ENCODE measurements at regions not wholly inside any gene's neighbourhood (a gene's known extent, or its start where the extent isn't known, plus 50 kb on each side); places are given as distances from the start of the nearest gene placed in this dataset.

GRCh38 chr6:159118924-159119323, 50.3 kb upstream of the FNDC1 start:
- H3K27me3 ChIP-seq (ENCODE audit: control insufficient read depth, insufficient read depth, low read length) = no peaks in the 10 kb centered on the region
- H3K4me1 ChIP-seq (ENCODE audit: control insufficient read depth, insufficient read depth, low read length) = peaks cover 45% of the 10 kb centered on the region

GRCh38 chr6:159117563-159117962, 51.6 kb upstream of the FNDC1 start:
- 67% methylated on average over 5 of the region's 5 CpGs for WGBS (ENCODE audit: insufficient coverage)
- intact Hi-C loops (cut with micrococcal nuclease) = no loop called here
- Mint-ChIP-seq H3K4me3 (no peak overlapping the region), H3K36me3 (no peaks in the 10 kb centered on the region), H3K27ac (no peak overlapping the region), H3K9me3 (no peaks in the 10 kb centered on the region), H3K4me1 (peaks cover 15 to 24% of the 10 kb centered on the region in 2 donors), H3K27me3 (ENCODE audit: low read depth in 2 of 2) (no peaks in the 10 kb centered on the region)
- H3K27me3 ChIP-seq (ENCODE audit: control insufficient read depth, insufficient read depth, low read length) = no peaks in the 10 kb centered on the region
- no peaks in the 10 kb centered on the region for H3K9me3 ChIP-seq (ENCODE audit: control insufficient read depth, insufficient read depth, low read length)
- H3K27ac ChIP-seq (ENCODE audit: low read length) = peak overlapping the region; percentile 94
- TF ChIP-seq, protein P1, sequence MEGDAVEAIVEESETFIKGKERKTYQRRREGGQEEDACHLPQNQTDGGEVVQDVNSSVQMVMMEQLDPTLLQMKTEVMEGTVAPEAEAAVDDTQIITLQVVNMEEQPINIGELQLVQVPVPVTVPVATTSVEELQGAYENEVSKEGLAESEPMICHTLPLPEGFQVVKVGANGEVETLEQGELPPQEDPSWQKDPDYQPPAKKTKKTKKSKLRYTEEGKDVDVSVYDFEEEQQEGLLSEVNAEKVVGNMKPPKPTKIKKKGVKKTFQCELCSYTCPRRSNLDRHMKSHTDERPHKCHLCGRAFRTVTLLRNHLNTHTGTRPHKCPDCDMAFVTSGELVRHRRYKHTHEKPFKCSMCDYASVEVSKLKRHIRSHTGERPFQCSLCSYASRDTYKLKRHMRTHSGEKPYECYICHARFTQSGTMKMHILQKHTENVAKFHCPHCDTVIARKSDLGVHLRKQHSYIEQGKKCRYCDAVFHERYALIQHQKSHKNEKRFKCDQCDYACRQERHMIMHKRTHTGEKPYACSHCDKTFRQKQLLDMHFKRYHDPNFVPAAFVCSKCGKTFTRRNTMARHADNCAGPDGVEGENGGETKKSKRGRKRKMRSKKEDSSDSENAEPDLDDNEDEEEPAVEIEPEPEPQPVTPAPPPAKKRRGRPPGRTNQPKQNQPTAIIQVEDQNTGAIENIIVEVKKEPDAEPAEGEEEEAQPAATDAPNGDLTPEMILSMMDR (IDR thresholded peaks at IDR 0.05) = no peak
- no peak for DNase-seq
- H3K4me1 ChIP-seq (ENCODE audit: control insufficient read depth, insufficient read depth, low read length) = peaks cover 55% of the 10 kb centered on the region
- no peaks in the 10 kb centered on the region for H3K36me3 ChIP-seq (ENCODE audit: control insufficient read depth, insufficient read depth, low read length)
- peak in 2 of 3 donors; percentile 24 to 25 for ATAC-seq
- H3K4me3 ChIP-seq (ENCODE audit: low read length) = no peak overlapping the region

More at GRCh38 chr6:159118924-159119323, 50.3 kb upstream of the FNDC1 start:
- ATAC-seq (no peak), DNase-seq (no peak)
- H3K36me3 ChIP-seq (ENCODE audit: control insufficient read depth, insufficient read depth, low read length) = no peaks in the 10 kb centered on the region
- Mint-ChIP-seq H3K4me1 (peaks cover 10 to 19% of the 10 kb centered on the region in 2 donors), H3K36me3 (no peaks in the 10 kb centered on the region), H3K27me3 (ENCODE audit: low read depth in 2 of 2) (no peaks in the 10 kb centered on the region), H3K9me3 (no peaks in the 10 kb centered on the region), H3K4me3 (no peak overlapping the region), H3K27ac (no peak overlapping the region)
- no peaks in the 10 kb centered on the region for H3K9me3 ChIP-seq (ENCODE audit: control insufficient read depth, insufficient read depth, low read length)
- no peak overlapping the region for H3K4me3 ChIP-seq (ENCODE audit: low read length)
- TF ChIP-seq, protein P1 (IDR thresholded peaks at IDR 0.05) = no peak
- H3K27ac ChIP-seq (ENCODE audit: low read length) = no peak overlapping the region
- intact Hi-C loops (cut with micrococcal nuclease) = no loop called here
- no CpG with 5 or more reads among the region's 2 CpGs for WGBS (ENCODE audit: insufficient coverage)

- Histone ChIP-seq H3K4me3 (ENCODE audit: low read length) (no peak overlapping the region), H3K27me3 (ENCODE audit: control insufficient read depth, insufficient read depth, low read length) (no peaks in the 10 kb centered on the region), H3K9me3 (ENCODE audit: control insufficient read depth, insufficient read depth, low read length) (no peaks in the 10 kb centered on the region), H3K27ac (ENCODE audit: low read length) (peak overlapping the region; percentile 94), H3K4me1 (ENCODE audit: control insufficient read depth, insufficient read depth, low read length) (peaks cover 55% of the 10 kb centered on the region), H3K36me3 (ENCODE audit: control insufficient read depth, insufficient read depth, low read length) (no peaks in the 10 kb centered on the region)
- TF ChIP-seq, protein P1 (IDR thresholded peaks at IDR 0.05) = no peak
- 85% methylated on average over 3 of the region's 3 CpGs for WGBS (ENCODE audit: insufficient coverage)
- H3K4me1 Mint-ChIP-seq = peaks cover 15 to 24% of the 10 kb centered on the region in 2 donors
- H3K27ac Mint-ChIP-seq = no peak overlapping the region
- H3K27me3 Mint-ChIP-seq (ENCODE audit: low read depth in 2 of 2) = no peaks in the 10 kb centered on the region
- no peak for ATAC-seq
- no peaks in the 10 kb centered on the region for H3K9me3 Mint-ChIP-seq
- DNase-seq = no peak
- intact Hi-C loops (cut with micrococcal nuclease) = no loop called here
- H3K4me3 Mint-ChIP-seq = no peak overlapping the region
- no peaks in the 10 kb centered on the region for H3K36me3 Mint-ChIP-seq
These were observed 52.2 kb upstream of the FNDC1 start for GRCh38 chr6:159117046-159117445.

DNA sequence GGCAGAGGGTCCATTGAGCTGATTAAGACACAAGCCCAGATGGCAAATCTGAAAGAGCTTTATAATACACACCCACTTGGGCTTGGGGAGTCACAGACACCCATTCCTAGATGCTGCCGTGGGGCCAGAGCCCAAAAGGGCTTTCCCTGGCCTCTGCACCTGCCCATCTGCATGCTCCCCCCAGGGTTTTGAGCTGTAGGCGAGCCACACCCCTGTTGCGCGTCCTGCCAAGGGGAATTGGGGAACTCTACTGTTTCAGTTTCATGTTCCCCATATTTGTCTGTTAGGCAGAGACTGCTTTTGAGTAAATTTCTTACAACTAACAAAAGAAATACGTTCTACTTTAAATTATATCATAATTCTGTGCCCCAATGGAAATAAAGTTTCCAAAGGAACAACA, 52.9 kb upstream of the FNDC1 start:
- no peak overlapping the region for H3K4me3 ChIP-seq (ENCODE audit: low read length)
- TF ChIP-seq, protein P1 (IDR thresholded peaks at IDR 0.05) = no peak
- intact Hi-C loops (cut with micrococcal nuclease) = no loop called here
- no peaks in the 10 kb centered on the region for H3K27me3 Mint-ChIP-seq (ENCODE audit: low read depth in 2 of 2)
- H3K36me3 Mint-ChIP-seq = no peaks in the 10 kb centered on the region
- H3K9me3 ChIP-seq (ENCODE audit: control insufficient read depth, insufficient read depth, low read length) = no peaks in the 10 kb centered on the region
- H3K4me3 Mint-ChIP-seq = no peak overlapping the region
- H3K27me3 ChIP-seq (ENCODE audit: control insufficient read depth, insufficient read depth, low read length) = no peaks in the 10 kb centered on the region
- WGBS (ENCODE audit: insufficient coverage) = 61% methylated on average over 5 of the region's 5 CpGs
- H3K27ac Mint-ChIP-seq = no peak overlapping the region
- peaks cover 15 to 24% of the 10 kb centered on the region in 2 donors for H3K4me1 Mint-ChIP-seq
- DNase-seq (no peak), ATAC-seq (peak in 1 of 3 donors; percentile 18)
- peak overlapping the region; percentile 94 for H3K27ac ChIP-seq (ENCODE audit: low read length)
- H3K4me1 ChIP-seq (ENCODE audit: control insufficient read depth, insufficient read depth, low read length) = peaks cover 52% of the 10 kb centered on the region
- no peaks in the 10 kb centered on the region for H3K36me3 ChIP-seq (ENCODE audit: control insufficient read depth, insufficient read depth, low read length)
- no peaks in the 10 kb centered on the region for H3K9me3 Mint-ChIP-seq
